ENCODE measurements at regions not wholly inside any gene's neighbourhood (a gene's known extent, or its start where the extent isn't known, plus 50 kb on each side); places are given as distances from the start of the nearest gene placed in this dataset.

DNA sequence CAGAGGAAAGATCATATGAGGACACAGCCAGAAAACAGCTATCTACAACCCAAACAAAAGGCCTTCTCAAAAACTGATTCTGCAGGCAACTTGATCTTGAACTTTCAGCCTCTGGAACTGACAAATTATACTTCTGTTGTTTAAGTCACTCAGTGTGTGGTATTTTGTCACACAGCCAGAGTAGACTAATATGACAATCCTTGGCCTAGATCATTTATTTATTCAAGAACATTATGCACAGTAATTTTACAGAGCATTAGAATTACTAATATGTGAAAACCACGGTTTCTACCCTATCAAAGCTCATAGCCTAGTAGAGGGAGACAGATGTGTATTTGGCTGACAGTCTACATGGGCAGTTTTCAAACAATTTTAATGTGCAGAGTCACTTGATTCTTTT, 167.8 kb upstream of the PCDH18 start:
- intact Hi-C loops (cut with DNase I), result loop anchor here (5.0 kb wide), 2 partner anchors 38 to 168 kb away; partner anchors contain the start of gene PCDH18
- H3K27ac ChIP-seq, result no peak overlapping the region
- TF ChIP-seq POLR2AphosphoS5 (IDR thresholded peaks at IDR 0.05) (no peak), POLR2A (IDR thresholded peaks at IDR 0.05) (no peak)
- TF ChIP-seq, protein P1, sequence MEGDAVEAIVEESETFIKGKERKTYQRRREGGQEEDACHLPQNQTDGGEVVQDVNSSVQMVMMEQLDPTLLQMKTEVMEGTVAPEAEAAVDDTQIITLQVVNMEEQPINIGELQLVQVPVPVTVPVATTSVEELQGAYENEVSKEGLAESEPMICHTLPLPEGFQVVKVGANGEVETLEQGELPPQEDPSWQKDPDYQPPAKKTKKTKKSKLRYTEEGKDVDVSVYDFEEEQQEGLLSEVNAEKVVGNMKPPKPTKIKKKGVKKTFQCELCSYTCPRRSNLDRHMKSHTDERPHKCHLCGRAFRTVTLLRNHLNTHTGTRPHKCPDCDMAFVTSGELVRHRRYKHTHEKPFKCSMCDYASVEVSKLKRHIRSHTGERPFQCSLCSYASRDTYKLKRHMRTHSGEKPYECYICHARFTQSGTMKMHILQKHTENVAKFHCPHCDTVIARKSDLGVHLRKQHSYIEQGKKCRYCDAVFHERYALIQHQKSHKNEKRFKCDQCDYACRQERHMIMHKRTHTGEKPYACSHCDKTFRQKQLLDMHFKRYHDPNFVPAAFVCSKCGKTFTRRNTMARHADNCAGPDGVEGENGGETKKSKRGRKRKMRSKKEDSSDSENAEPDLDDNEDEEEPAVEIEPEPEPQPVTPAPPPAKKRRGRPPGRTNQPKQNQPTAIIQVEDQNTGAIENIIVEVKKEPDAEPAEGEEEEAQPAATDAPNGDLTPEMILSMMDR (IDR thresholded peaks at IDR 0.05), result no peak
- H3K27me3 ChIP-seq (replicated peaks; ENCODE audit: insufficient read depth), result no peaks in the 10 kb centered on the region
- no peak overlapping the region for H3K4me3 ChIP-seq
- no peaks in the 10 kb centered on the region for H3K9me3 ChIP-seq
- H3K4me1 ChIP-seq (replicated peaks), result no peaks in the 10 kb centered on the region
- H3K36me3 ChIP-seq, result no peaks in the 10 kb centered on the region
- DNase-seq (ENCODE audit: low spot score), result no peak
- 40% methylated on average over 1 of the region's 1 CpG for WGBS

DNA sequence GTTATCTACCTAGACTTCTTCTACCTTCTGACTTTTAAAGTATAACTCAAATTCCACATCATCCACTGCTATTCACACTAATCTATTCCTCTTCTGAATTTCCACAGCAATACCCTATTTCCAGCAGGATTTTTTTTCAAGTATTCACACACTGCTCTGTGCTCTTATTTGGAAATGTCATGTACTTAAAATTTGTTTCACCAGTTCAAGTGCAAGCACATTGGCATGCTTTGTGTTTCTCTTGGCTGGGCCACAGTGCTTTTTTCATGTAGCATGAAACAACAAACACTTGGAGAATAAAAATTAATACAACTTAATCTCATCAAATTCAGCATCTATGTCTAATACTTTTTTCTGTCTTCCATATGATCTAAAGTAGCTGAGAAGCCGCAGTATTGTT, 161.8 kb upstream of the PCDH18 start:
- TF ChIP-seq, protein P1 (IDR thresholded peaks at IDR 0.05), result no peak
- TF ChIP-seq POLR2AphosphoS5 (IDR thresholded peaks at IDR 0.05), result peak; percentile 28
- 47% methylated on average over 1 of the region's 1 CpG for WGBS
- H3K9me3 ChIP-seq, result no peaks in the 10 kb centered on the region

DNA sequence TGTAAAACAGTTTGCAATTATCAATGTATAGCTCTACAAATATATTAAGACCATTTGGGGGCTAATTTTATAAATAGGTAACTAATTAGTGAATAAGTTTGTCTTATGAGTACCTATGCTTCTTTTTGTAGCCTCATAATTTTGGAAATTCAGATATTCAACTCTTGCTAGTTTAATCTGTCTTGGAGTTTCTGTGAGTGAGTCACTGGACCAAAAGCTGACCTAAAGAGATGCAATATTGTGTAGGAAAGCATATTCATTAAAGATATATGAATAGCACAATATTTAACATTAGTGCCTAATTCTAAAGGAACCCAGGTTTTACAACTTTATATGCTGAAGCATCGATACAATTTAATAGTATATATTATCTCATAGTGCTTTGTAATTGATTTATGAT, 161.3 kb upstream of the PCDH18 start:
- WGBS, result 47% methylated on average over 1 of the region's 1 CpG

More for the DNA sequence above, 161.8 kb upstream of the PCDH18 start:
- Histone ChIP-seq H3K27ac (peak overlapping the region in 1 of 2 donors; percentile 10), H3K4me3 (no peak overlapping the region), H3K27me3 (replicated peaks; ENCODE audit: insufficient read depth) (no peaks in the 10 kb centered on the region), H3K36me3 (no peaks in the 10 kb centered on the region), H3K4me1 (replicated peaks) (peaks cover 2% of the 10 kb centered on the region)
- intact Hi-C loops (cut with DNase I), result no loop called here
- DNase-seq (ENCODE audit: low spot score), result no peak

DNA sequence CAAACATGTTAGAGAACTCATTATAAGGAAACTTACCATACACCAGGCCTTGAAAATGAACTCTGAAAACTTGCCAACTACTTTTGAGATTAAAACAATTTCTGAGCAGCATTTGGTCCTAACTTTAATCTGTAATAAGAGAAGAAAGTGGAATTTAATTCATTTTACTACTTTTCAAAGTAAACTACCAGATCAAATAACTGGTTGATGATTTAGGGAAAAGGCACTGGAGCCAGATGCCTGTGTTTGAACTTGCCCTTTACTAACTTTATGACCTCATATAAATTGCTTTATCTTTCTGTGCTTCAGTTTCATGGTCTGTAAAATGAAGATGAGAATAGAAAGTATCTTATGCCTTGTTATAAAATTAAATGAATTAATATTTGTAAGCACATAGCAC, 159.9 kb upstream of the PCDH18 start:
- DNase-seq (ENCODE audit: low spot score), result no peak
- H3K27ac ChIP-seq, result no peak overlapping the region
- intact Hi-C loops (cut with DNase I), result no loop called here

More for the DNA sequence above, 161.3 kb upstream of the PCDH18 start:
- TF ChIP-seq, protein P1 (IDR thresholded peaks at IDR 0.05), result no peak
- TF ChIP-seq POLR2AphosphoS5 (IDR thresholded peaks at IDR 0.05), result no peak
- TF ChIP-seq POLR2A (IDR thresholded peaks at IDR 0.05), result no peak
- no peak overlapping the region for H3K4me3 ChIP-seq
- no peaks in the 10 kb centered on the region for H3K36me3 ChIP-seq
- H3K9me3 ChIP-seq, result no peaks in the 10 kb centered on the region
- peak overlapping the region in 1 of 2 donors; percentile 10 for H3K27ac ChIP-seq
- H3K27me3 ChIP-seq (replicated peaks; ENCODE audit: insufficient read depth), result no peaks in the 10 kb centered on the region
- intact Hi-C loops (cut with DNase I), result no loop called here
- no peak for DNase-seq (ENCODE audit: low spot score)
- H3K4me1 ChIP-seq (replicated peaks), result peaks cover 2% of the 10 kb centered on the region

DNA sequence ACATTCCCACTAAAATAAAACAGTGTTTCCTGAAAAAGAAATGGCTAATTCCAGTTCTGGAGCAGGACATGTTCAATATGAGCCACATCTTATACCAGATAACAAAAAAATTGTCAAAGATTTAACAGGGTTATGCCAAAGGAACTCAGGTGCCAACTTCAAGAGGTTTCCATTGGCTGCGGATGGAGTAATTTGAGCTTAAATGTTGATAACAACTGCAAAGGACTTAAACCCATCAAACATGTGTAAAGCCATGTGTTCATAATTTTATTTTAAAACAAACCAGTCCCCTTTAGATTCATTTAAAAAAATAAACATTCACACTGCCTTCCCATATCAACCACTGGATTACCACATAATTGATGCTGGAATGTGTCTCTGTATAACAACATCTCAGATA, 156.4 kb upstream of the PCDH18 start:
- H3K27ac ChIP-seq, result no peak overlapping the region
- H3K27me3 ChIP-seq (replicated peaks; ENCODE audit: insufficient read depth), result no peaks in the 10 kb centered on the region
- WGBS, result 93% methylated on average over 1 of the region's 1 CpG
- no peak overlapping the region for H3K4me3 ChIP-seq
- no peak for DNase-seq (ENCODE audit: low spot score)
- intact Hi-C loops (cut with DNase I), result no loop called here
- H3K9me3 ChIP-seq, result no peaks in the 10 kb centered on the region
- H3K4me1 ChIP-seq (replicated peaks), result no peaks in the 10 kb centered on the region
- TF ChIP-seq, protein P1 (IDR thresholded peaks at IDR 0.05), result no peak
- no peaks in the 10 kb centered on the region for H3K36me3 ChIP-seq

More for the DNA sequence above, 159.9 kb upstream of the PCDH18 start:
- TF ChIP-seq POLR2A (IDR thresholded peaks at IDR 0.05) (no peak), POLR2AphosphoS5 (IDR thresholded peaks at IDR 0.05) (no peak)
- TF ChIP-seq, protein P1 (IDR thresholded peaks at IDR 0.05), result no peak
- no peaks in the 10 kb centered on the region for H3K9me3 ChIP-seq
- no peaks in the 10 kb centered on the region for H3K36me3 ChIP-seq
- H3K4me3 ChIP-seq, result no peak overlapping the region
- H3K27me3 ChIP-seq (replicated peaks; ENCODE audit: insufficient read depth), result no peaks in the 10 kb centered on the region
- peaks cover 2% of the 10 kb centered on the region for H3K4me1 ChIP-seq (replicated peaks)
